Left ventricle myocardium inferior (tissue), 1 donor: ENCODE measurements at regions not wholly inside any gene's neighbourhood (a gene's known extent, or its start where the extent isn't known, plus 50 kb on each side); places are given as distances from the start of the nearest gene placed in this dataset.

Source experiments
- DNase-seq: peaks from one replicate; pipeline ENCODE4 v3.0.0-alpha.2; 2020
- H3K27ac ChIP-seq: fragments of 200-600 bp; replicated peaks from 2 replicates; pipeline ENCODE4 v1.8.0; 2021
- H3K27me3 ChIP-seq: fragments of 200-600 bp; 2 replicates; pipeline ENCODE4 v1.8.0; 2021; ENCODE audit warnings: low read depth
- H3K36me3 ChIP-seq: fragments of 200-600 bp; 2 replicates; pipeline ENCODE4 v1.8.0; 2021
- H3K4me1 ChIP-seq: fragments of 200-600 bp; 2 replicates; pipeline ENCODE4 v1.8.0; 2021
- H3K4me3 ChIP-seq: fragments of 200-600 bp; 2 replicates; pipeline ENCODE4 v1.8.0; 2021; ENCODE audit warnings: mild to moderate bottlenecking, moderate library complexity
- H3K9me3 ChIP-seq: fragments of 200-600 bp; replicated peaks from 2 replicates; pipeline ENCODE4 v1.8.0; 2021
- CTCF ChIP-seq: fragments of 200-600 bp; IDR thresholded peaks from 2 replicates; pipeline ENCODE4 v1.8.0; 2021; ENCODE audit warnings: antibody characterized with exemption, mild to moderate bottlenecking, borderline replicate concordance
- intact Hi-C: fragments of 100-400 bp; cut with micrococcal nuclease; formaldehyde crosslinking; loops from one replicate; pipeline ENCODE4 v1.11.0; 2022
- donor health status: DM: no; HTN: yes; CAD: no; lungs with severe emphysema.

- Histone ChIP-seq H3K4me3 (no peak overlapping the region), H3K36me3 (no peaks in the 10 kb centered on the region), H3K9me3 (no peaks in the 10 kb centered on the region), H3K27me3 (no peaks in the 10 kb centered on the region), H3K4me1 (no peaks in the 10 kb centered on the region), H3K27ac (no peak overlapping the region)
- intact Hi-C loops = no loop called here
- no peak for TF ChIP-seq CTCF
- no peak for DNase-seq
Observed at GRCh38 chr9:78663369-78663768, 366.4 kb downstream of the PSAT1 start.

GRCh38 chr9:78664370-78664769, 367.4 kb downstream of the PSAT1 start:
- H3K36me3 ChIP-seq = no peaks in the 10 kb centered on the region
- TF ChIP-seq CTCF = no peak
- intact Hi-C loops = no loop called here
- H3K27me3 ChIP-seq = no peaks in the 10 kb centered on the region
- no peak overlapping the region for H3K27ac ChIP-seq
- no peak overlapping the region for H3K4me3 ChIP-seq
- H3K4me1 ChIP-seq = no peaks in the 10 kb centered on the region
- H3K9me3 ChIP-seq = no peaks in the 10 kb centered on the region
- DNase-seq = no peak

- Histone ChIP-seq H3K27me3 (no peaks in the 10 kb centered on the region), H3K4me3 (no peak overlapping the region), H3K27ac (no peak overlapping the region), H3K9me3 (no peaks in the 10 kb centered on the region), H3K36me3 (no peaks in the 10 kb centered on the region), H3K4me1 (no peaks in the 10 kb centered on the region)
- TF ChIP-seq CTCF = no peak
- DNase-seq = no peak
- intact Hi-C loops = no loop called here
Observed at GRCh38 chr9:78666818-78667414, 370.0 kb downstream of the PSAT1 start.

- Histone ChIP-seq H3K27ac (no peak overlapping the region), H3K27me3 (no peaks in the 10 kb centered on the region), H3K9me3 (no peaks in the 10 kb centered on the region), H3K36me3 (no peaks in the 10 kb centered on the region), H3K4me1 (no peaks in the 10 kb centered on the region), H3K4me3 (no peak overlapping the region)
- no peak for DNase-seq
- TF ChIP-seq CTCF = no peak
- intact Hi-C loops = no loop called here
Observed at GRCh38 chr9:78668148-78668832, 371.4 kb downstream of the PSAT1 start.

- no peak overlapping the region for H3K4me3 ChIP-seq
- no peak for TF ChIP-seq CTCF
- H3K4me1 ChIP-seq = no peaks in the 10 kb centered on the region
- H3K36me3 ChIP-seq = no peaks in the 10 kb centered on the region
- intact Hi-C loops = no loop called here
- no peak for DNase-seq
- no peaks in the 10 kb centered on the region for H3K27me3 ChIP-seq
- no peaks in the 10 kb centered on the region for H3K9me3 ChIP-seq
- H3K27ac ChIP-seq = no peak overlapping the region
Observed at GRCh38 chr9:78669591-78669990, 372.7 kb downstream of the PSAT1 start.
